Fibroblast of villous mesenchyme (primary cell): ENCODE measurements at regions not wholly inside any gene's neighbourhood (a gene's known extent, or its start where the extent isn't known, plus 50 kb on each side); places are given as distances from the start of the nearest gene placed in this dataset.

ENCODE experiments used
- DNase-seq: peaks from one replicate; pipeline ENCODE4 v3.0.0-alpha.2; 2010; ENCODE audit warnings: low read depth
- H3K4me3 ChIP-seq: 2 replicates; pipeline ENCODE4 v1.5.1; 2011; ENCODE audit warnings: low read depth, mild to moderate bottlenecking, low read length
- TF ChIP-seq, protein P1 (sequence below): IDR thresholded peaks from 2 replicates; pipeline ENCODE4 v1.5.1; 2012; ENCODE audit warnings: low read depth, mild to moderate bottlenecking, low read length; ENCODE audit not compliant: insufficient read depth

DNA sequence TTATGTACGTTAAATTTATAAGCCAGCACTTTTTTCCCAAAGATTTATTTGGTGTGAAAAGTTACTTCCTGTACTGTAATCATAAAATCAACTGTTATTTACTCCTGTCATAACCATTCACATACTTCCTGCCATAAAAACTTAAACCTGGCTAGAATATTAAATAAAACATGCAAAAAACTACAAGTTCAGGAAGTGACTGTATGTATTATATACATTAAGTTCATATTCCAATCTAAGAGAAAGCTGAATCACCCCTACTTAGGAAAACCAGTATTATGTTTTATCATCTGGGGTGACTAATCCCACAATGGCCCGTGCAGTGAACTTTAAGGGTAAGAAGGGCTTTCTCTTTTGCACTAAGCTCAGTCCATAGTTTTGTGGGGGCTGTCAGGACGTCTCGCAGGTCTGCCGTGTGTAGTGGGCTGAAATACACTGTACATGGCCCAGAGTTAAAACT is 183.7 kb upstream of the KLF14 start:
- peak; percentile 87 for DNase-seq
- no peak overlapping the region for H3K4me3 ChIP-seq
- TF ChIP-seq, protein P1, sequence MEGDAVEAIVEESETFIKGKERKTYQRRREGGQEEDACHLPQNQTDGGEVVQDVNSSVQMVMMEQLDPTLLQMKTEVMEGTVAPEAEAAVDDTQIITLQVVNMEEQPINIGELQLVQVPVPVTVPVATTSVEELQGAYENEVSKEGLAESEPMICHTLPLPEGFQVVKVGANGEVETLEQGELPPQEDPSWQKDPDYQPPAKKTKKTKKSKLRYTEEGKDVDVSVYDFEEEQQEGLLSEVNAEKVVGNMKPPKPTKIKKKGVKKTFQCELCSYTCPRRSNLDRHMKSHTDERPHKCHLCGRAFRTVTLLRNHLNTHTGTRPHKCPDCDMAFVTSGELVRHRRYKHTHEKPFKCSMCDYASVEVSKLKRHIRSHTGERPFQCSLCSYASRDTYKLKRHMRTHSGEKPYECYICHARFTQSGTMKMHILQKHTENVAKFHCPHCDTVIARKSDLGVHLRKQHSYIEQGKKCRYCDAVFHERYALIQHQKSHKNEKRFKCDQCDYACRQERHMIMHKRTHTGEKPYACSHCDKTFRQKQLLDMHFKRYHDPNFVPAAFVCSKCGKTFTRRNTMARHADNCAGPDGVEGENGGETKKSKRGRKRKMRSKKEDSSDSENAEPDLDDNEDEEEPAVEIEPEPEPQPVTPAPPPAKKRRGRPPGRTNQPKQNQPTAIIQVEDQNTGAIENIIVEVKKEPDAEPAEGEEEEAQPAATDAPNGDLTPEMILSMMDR, result no peak

DNA sequence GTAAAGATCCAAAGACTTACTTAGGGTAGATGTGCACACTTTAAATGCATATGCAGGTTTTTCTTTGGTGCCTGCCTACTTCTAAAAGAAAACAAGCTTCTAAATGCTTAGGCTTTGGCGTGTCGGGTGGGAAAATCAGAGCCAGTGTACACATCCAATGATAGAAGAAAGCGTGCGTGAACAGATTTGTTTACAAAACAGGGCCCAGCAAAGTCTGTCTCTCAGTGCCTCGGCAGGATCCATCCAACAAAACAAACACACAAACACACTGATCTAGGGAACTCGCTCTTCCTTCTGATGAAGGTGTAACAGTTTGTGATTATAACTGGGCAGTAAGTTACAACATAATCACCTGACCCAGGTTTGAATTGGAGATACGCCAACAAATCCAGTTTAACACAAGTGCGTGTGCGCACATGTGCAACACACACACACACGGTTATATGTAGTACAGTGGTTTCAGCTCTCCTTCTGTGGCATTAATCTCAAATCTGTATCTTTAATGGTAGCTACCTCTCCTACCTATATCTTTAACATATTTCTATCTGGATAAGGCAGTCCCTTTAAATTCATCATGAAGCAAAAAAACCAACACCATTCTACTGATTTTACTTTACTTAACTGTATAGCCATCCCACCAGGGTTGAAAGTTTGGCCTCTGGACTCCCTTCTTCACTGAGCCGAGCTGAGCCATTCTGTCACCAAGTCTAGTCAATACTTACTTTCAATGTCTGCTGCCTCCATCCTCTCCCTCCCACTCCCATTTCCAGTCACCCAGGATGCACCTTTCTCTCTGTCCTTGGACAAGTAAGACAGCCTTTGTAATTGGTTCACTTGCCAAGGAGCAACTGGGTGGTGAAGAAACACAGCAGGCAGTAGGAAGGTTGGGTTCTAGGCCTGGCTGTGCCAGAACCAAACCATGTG is 184.4 kb upstream of the KLF14 start:
- peak; percentile 68 for DNase-seq
- TF ChIP-seq, protein P1, result no peak
- no peak overlapping the region for H3K4me3 ChIP-seq

DNA sequence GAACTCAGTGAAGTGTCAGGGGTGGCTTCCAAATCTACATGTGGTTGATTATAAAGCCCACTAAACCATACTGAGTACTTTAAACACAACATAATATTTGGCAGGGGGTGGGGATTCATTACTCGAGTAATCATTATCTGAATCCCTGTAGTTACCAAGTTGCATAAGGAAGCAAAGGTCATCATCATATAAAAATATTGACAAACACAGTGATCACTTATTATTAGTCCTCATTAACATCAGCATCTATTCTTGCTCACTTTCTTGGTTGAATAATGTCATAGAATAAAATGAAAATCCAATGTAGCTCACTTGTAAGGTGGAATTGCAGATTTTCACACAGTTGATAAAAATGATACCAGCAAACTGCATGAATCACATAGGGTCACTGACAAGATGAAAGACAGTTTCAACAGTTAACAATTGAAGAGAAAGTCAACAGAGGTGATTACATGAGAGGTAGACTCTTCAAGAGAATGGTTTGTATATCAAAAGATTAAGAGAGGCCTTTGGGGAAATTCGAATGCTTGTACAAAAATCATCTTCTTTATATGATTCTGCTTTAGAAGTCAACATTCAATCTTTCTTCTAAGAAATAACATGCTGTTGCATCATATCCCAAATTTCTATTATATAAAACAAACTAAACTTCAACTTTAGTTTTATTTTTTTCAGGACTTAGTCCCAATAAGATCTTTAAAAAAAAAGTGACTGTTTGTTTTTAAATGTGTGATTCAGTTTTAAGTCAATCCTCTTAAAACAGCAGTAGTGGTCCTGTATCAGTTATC is 185.5 kb upstream of the KLF14 start:
- TF ChIP-seq, protein P1, result no peak
- H3K4me3 ChIP-seq, result no peak overlapping the region
- no peak for DNase-seq

DNA sequence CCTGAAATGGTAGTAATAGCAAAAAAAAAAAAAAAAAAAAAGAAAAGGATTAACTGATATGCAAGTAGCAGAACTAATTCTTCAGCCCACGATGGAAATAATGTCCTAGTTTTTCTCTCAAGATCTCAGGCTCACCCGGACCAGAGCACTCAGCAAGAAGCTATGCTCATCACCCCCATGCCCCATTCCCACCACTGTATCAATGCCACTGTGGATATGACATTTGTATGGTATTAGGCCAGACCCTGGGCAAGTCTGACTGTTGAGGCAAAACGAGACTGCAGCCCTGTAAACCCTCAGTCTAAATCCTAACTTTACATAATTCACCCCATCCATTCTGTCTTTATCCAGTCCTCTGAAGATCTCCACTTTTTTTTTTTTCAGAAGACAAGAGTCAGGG is 186.1 kb upstream of the KLF14 start:
- DNase-seq, result no peak
- TF ChIP-seq, protein P1, result no peak
- H3K4me3 ChIP-seq, result no peak overlapping the region

DNA sequence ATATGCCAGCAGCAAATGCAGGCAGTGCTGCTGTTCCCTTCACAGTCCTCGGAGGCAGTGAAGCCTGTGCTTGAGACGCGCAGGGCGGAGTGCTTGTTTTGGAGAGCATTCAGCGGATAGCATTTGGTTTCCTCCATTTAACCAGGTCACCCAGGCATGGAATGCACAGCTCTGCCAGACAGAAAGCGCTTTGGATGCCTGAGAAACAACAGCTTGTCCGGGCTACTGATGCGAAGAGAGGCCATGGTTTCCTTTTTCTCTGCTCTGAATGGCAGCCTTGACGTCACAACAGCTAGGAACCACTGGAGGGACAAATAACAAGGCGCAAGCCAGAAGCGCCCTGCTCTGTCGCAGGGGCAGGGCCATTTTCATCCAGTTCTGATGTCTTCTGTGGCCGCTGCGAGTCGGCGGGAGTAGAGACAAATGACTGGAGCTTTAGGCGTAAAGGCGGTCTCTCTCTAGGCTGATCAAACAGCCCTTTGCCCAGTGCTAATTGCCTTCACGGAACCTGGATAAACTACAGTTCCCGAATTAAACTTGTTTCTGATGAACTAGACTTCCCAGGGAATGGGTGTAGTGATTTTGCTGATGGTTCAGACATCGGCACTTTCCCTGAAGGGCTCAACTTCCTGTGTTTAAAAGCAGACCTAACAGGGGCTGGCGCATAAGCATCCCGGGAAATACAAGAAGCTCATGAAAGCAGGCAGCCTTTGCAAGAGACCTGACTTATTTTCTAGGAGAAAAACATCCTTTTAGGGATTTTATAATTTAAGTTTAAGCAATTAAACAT is 187.6 kb upstream of the KLF14 start:
- TF ChIP-seq, protein P1, result no peak
- DNase-seq, result peak; percentile 75

More for the DNA sequence above, 187.6 kb upstream of the KLF14 start:
- H3K4me3 ChIP-seq, result peak overlapping the region; percentile 5
